GM18498 (cell line): ENCODE measurements at regions not wholly inside any gene's neighbourhood (a gene's known extent, or its start where the extent isn't known, plus 50 kb on each side); places are given as distances from the start of the nearest gene placed in this dataset.

Experiments used
- ATAC-seq: cut with Tn5 transposase; IDR thresholded peaks from one replicate; pipeline ENCODE4 v1.9.1; 2021; ENCODE audit warnings: mild to moderate bottlenecking, moderate library complexity; ENCODE audit not compliant: unreplicated experiment

DNA sequence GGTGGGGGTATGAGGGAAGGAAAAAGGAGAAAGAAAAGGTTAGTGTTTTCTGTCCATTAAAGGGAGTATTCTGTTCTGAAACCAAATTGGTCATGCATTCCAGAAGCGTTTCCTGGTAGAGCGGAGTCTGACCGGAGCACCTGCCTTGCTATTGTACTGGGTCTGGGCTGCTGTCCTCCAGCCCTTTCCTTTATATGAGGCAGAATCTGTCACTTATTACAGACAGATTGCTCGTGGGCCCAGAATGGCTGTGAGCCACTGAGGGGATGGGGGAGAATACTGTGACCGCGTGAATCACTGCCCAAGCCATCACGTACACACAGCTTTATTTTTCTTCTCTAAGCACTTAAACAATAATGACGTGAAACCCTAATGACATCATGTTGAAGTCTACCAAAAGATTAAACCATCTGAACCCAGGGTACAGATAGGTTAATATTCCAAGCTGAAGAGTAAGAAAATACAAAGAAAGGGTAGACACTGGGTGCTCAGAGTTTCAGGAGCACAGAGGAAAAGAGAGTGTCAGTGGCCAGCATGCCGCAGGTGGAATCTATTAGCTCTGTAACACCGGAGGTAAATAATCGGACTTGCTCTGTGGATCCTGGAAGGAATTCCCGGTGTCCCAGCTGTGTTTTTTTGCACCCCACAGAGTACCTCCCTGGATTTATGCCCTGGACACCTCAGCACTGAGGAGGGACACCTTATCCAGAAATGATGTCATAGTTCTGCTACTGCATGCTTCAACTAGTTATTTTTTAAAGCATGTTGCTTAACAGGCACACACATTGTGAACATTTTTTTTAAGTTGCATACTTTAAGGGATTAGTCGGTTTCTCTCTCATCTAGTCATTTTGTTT lies 573.3 kb downstream of the PKHD1 start:
- ATAC-seq: no peak

DNA sequence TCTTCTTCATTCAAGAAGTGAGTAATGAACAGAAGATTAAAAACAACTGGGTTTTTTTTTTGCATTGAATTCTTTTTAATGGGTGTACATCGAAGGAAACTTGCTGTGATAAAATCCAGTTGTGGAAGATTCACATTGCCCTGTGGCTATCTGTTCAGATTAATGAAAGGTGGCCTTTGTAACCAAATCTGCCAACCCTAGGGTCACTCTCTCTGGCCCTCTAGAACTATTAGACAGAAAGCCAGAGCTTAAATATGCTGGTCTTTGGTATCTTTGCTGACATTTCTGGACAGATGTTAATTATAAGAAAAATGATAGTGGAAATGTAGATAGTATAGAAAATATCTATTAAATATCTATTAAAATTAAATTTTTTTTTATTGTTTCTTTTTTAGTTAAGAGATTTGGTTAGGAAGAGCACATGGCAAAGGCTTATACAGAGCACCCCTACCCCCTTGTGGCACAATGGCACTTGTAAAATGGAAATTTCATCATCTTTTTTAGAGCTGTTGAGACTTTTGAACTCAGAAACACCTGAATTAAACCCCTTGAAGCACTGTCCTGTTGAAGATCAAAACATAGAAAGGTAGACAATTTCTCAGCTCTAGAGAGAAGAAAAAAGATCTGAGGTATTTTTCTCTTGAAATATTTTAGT lies 572.5 kb downstream of the PKHD1 start:
- no peak for ATAC-seq

DNA sequence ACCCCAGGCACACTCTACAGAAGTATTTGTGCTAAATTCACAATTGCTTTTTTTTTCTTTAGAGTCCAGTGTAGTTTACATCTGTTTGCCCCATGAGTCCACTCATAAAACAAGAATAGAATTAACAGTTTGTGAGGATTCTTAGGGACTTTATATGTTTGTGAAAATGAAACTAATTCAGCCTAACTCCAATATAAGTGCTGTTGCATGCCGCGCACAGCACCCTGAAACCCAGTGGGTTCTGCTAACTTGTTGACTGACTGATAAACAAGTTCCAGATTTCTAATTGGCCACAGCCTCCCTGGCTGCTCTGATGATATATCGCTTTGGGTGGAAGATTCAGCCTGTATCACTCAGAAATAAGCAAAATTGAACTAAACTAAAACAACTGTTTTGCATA lies 561.4 kb downstream of the PKHD1 start:
- no peak for ATAC-seq

DNA sequence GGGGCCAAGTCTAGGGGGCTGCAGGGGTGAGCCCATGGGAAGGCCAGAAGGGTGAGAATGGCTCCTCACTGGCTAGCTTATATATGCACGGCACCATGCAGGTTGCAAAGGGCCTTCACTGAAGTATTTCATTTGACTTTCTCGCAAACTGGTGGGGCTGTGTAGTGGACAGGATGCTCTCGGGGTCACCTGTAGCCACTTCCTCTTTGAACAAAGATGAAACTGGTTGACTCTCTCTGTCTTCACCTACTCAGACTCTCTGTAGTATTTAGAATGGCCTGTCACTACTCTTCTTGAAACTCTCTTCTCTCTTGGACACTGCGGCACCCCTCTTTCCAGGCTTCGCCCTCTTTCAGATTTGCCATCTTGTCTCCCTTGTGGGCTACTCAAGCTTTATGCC lies 560.5 kb downstream of the PKHD1 start:
- peak; percentile 44 for ATAC-seq

DNA sequence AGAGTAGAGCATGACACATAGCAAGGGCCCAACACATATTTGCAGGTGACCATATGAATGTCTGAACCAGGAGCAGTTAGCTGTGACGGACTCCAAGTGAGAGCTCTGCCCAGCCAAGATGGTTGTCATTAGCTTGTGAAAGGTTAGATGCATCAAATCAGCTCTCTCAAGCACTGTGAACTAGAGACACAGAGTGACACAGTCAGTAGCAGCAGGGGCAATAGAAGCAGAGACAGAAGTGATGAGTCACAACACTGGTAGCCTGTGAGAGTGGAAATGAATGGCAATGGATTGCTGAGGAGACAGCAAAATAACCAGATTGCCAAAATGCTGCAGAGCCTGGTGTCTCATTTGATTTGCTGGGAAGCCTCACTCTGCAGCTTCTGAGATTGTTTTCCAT lies 558.9 kb downstream of the PKHD1 start:
- no peak for ATAC-seq

DNA sequence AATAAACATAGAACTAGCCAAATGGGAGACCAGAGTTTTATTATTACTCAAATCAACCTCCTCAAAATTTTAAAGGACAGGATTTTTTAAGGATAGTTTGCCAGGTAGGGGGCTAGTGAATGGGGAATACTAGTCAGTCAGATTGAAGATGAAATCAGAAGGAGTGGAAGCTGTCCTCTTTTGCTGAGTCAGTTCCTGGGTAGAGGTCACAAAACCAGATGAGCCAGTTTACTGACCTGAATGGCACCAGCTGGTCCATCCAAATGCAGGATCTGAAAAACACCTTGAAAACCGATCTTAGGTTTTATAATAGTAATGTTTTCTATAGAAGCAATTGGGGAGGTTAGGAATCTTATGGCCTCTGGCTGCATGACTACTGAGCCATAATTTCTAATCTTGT lies 558.2 kb downstream of the PKHD1 start:
- ATAC-seq: no peak

DNA sequence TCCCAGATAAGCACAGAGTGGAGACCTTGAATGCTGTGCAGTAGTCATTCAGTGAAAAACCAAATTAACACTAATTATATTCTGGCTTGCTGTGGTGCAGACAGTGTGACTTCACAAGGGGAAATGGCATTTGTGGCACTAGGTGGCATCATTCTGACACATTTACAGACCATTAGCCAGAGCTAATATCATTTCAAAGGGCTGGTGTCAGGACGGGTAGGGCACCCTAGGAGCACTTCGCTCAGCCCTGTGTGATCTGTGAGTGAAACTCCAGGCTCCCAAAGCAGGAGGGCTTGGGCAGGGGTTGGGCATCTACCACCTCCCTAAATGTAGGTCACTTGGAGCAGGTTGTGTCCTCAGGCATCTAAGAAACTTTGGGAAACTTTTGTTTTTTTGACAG lies 555.8 kb downstream of the PKHD1 start:
- ATAC-seq: peak; percentile 58

DNA sequence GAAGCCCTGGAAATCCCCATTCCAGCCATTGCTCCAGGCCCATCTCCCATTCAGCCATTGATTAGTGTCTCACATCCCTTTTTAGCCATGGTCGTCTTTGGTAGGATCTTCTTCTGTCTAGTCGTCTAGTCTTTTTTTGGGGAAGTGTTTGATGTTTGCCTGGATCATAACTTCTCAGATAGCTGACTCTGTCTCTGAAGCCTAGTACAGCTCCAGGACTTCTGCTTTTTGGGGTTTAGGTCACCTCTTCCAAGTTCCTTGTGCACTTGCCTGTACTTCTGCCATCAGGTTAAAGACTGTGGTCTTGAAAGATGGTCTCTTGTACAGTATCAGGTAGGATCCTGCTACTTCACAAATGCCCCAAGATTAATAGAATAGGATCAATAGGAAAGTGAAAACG lies 553.5 kb downstream of the PKHD1 start:
- ATAC-seq: no peak

DNA sequence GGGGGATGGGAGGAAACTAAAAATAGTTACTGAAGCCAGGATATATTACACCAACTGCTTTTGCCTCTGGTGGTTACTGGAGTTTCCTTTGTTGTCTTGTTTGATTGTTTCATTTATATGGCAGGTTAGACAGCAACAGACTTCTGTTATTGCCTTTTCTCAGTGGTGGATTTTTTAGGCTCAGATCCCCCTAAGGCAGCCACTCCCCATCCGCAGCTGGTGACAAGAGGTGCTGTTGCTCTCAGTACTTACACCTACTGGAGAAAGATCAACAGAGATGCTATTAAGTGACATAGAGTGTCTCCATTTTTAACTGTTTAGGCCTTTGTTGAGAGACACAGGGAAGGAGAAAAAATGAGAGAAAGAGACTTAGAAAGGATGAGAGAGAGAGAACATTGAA lies 552.1 kb downstream of the PKHD1 start:
- no peak for ATAC-seq

DNA sequence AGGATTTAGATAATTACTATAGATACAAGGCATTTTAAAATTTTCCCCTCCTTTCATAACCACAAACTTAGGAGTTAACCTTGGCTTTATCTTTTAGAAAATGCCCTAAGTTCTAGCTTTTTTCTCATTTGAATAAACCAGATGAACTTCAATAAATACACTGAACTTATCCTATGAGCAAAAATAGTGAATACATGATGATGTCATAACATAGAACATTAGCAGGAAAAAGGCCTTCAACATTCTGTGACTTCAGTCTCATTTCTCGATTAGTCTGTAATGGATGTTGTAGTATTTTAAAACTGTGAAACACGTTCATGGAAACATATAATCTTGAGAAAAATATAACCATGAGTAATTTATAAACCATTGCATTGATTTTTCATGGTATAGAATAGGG lies 550.7 kb downstream of the PKHD1 start:
- ATAC-seq: no peak

DNA sequence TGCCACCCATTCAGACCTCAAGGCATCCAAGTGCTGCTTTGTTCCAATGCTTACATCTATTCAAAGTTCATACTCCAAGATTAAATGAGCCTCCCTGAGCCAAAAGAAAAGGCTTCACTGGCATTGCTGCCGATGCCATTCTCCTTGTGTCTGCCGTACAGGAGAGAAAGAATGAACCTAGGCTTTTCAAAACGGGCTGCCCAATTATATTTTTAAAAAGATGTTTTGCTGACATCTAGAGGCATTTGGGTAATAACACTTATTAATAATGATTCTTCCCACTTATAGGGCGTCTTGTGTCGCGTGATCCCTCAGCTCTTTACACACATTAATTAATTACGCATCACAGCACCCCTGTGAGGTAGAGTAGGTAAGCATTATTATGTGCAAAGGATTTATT lies 545.6 kb downstream of the PKHD1 start:
- ATAC-seq: no peak

DNA sequence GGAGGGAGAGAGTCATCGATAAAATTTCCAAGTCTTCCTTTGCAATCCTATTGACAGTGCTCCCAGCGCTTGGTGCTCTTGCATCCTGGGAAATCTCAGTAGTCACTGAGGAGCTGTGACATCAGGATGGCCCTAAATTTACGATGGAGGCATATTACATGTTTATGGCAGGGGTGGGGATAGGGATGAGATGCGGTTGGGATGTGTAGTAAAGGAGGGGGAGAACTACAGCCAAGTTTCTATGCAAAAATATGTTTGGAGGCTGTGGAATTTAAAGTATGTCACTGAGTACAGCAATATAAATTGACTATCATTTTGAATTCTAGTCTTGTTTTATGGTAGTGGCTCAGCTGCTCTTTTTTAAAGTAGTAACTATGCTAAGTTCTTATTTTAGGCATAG lies 544.9 kb downstream of the PKHD1 start:
- ATAC-seq: no peak

DNA sequence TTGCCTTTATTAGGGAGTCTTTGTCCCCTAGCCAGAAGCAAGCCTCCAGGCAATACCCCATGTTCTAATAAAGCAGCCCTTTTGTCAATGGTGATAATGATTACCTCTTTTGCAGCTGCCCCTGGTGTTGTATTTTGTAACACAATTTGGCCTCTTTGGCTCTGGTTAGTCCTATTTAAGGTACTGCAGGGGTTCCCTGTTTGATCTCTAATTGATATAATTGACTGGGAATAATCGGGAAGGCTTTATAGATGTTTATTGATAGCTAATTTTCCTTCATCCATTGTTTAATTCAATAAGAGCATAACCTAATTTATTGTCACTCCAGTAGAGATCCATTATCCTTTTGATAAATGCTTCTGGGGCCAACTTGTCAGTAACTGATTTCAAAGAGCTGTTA lies 537.2 kb downstream of the PKHD1 start:
- no peak for ATAC-seq

DNA sequence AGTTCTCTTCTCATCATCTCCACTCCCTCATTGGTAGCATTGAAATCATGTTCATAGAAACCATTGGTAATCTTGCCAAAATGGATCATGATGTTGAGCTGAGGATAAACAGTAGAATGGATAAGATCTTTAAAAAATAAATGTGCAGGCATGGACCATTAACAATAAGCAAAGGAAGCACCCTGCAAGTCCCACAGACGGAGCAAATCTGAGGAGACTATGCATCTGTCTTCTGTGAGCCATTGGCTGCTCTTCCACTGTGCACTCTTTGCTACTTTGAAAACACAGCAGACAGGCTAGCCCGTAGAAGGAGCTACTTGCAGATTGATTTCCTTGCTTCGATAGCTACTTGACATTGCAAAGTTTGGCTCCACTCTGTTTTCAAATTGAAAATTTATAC lies 535.0 kb downstream of the PKHD1 start:
- ATAC-seq: no peak

DNA sequence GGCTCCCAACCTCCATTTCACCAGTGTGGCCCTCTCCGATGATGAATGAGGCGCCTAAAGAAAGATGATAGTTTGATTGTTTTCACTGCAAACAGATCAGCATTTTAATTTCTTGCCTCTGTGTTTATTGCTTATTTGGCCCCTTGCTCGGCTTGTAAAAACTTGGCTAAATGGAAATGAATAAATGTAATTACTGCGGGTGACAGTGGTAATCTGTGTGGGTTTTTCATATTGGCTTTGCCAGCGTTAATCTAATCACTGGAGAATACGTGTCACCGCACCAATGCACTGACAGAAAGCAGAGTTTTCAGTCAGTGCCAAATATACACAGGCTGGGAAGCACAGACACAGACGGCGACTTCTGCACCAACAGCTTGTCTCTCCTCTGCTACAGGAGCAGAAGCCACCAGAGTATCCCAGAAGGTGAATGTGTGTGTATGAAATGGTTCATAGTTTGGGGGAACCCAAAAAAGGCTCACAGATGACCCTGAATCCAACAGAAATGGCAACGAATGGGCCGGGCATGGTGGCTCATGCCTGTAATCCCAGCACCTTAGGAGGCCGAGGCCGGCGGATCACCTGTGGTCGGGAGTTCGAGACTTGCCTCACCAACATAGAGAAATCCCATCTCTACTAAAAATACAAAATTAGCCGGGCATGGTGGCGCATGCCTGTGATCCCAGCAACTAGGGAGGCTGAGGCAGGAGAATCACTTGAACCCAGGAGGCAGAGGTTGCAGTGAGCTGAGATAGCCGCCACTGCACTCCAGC lies 534.0 kb downstream of the PKHD1 start:
- no peak for ATAC-seq

DNA sequence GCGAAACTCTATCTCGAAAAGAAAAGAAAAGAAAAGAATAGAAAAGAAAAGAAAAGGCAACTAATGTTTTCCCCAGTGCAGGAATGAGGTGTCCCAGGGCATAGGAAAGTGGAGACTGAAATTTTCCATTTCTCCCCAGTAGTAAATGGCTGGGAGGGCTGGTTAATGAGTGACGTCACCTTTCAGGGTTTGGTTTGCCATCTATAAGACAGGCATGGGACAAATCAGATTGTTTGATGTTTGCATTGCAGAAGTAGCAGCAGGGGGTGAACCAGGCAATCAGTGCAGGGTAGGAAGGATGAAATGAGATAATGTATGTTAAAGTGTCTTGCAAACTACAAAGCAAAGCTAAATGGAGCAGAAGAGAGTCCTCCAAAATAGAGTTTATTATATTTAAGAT lies 533.4 kb downstream of the PKHD1 start:
- ATAC-seq: no peak

DNA sequence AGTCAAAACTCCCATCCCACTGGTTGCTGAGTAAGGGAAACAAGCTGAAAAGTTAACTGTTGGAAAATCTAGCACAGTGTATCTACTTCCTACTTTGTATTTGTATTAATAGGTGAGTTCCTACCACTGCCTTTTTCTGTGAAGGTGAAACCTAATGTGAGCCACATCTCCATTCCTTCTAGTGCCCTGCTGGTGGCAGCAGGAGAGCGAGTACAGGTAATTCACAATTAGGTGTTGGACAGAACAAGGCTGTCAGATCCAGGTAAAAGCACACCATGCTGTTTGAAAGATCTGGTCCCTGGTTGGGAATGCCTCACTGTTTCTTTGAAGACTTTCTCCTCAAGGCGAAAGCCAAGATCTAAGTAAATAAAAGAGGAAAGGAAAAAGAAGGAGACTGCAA lies 528.4 kb downstream of the PKHD1 start:
- ATAC-seq: peak; percentile 49

DNA sequence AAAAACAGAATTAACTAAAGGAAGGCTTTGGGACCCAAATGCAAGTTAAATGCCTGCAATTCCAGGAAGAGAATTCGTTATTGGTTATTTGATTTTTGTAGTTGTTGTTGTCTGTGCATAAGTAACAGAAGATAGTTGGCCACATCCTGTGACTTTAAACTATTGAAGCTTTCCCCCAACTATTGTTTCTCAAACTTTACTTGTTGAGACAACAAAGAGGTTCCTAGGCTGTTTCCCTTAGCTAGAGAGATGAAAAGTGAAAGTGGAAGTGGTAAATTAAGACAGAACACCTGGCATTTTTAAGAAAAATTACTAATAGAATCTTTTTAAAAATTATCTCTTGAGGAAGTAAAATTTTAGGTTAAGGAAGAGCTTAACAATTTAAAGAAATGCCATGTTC lies 525.2 kb downstream of the PKHD1 start:
- peak; percentile 86 for ATAC-seq
